ENCODE measurements at regions not wholly inside any gene's neighbourhood (a gene's known extent, or its start where the extent isn't known, plus 50 kb on each side); places are given as distances from the start of the nearest gene placed in this dataset.

- TF ChIP-seq POLR2AphosphoS5 (IDR thresholded peaks at IDR 0.05), result no peak
- no peak for TF ChIP-seq CTCF (IDR thresholded peaks at IDR 0.05 in 8 of 11, conservative IDR thresholded peaks at IDR 0.05 in 3 of 11)
- no peak for TF ChIP-seq POLR2A (IDR thresholded peaks at IDR 0.05)
Measured at GRCh38 chr22:48740731-48741405, 1086.8 kb downstream of the BRD1 start.

Measured in spleen (tissue), 7 donors.